ENCODE measurements at regions not wholly inside any gene's neighbourhood (a gene's known extent, or its start where the extent isn't known, plus 50 kb on each side); places are given as distances from the start of the nearest gene placed in this dataset.

DNA sequence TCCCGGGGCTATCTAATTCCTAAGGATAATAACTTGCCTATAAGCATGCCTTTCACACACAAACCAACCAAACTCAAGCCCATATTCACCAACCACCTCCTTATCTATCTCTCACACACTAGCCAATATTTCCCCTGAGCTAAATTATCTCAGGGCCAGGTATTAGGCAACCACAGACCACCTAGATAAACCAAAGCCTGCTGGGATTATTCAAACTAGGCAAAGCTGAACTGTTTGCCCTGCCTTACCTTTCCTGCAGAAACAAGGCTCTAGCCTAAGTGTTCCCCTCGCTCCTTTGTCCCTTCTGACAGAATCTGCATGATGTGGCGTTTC lies 114.7 kb upstream of the EEA1 start (continued):
- TF ChIP-seq CREB1 (CRISPR knock-in tag; IDR thresholded peaks at IDR 0.05; ENCODE audit: low read depth) (no peak), ZNF331 (CRISPR knock-in tag; IDR thresholded peaks at IDR 0.05; ENCODE audit: low read depth) (no peak), NANOG (IDR thresholded peaks at IDR 0.05; ENCODE audit: borderline replicate concordance) (no peak), STAT1 (IDR thresholded peaks at IDR 0.05; ENCODE audit: unreplicated experiment) (no peak)
- TF ChIP-seq, protein P1, sequence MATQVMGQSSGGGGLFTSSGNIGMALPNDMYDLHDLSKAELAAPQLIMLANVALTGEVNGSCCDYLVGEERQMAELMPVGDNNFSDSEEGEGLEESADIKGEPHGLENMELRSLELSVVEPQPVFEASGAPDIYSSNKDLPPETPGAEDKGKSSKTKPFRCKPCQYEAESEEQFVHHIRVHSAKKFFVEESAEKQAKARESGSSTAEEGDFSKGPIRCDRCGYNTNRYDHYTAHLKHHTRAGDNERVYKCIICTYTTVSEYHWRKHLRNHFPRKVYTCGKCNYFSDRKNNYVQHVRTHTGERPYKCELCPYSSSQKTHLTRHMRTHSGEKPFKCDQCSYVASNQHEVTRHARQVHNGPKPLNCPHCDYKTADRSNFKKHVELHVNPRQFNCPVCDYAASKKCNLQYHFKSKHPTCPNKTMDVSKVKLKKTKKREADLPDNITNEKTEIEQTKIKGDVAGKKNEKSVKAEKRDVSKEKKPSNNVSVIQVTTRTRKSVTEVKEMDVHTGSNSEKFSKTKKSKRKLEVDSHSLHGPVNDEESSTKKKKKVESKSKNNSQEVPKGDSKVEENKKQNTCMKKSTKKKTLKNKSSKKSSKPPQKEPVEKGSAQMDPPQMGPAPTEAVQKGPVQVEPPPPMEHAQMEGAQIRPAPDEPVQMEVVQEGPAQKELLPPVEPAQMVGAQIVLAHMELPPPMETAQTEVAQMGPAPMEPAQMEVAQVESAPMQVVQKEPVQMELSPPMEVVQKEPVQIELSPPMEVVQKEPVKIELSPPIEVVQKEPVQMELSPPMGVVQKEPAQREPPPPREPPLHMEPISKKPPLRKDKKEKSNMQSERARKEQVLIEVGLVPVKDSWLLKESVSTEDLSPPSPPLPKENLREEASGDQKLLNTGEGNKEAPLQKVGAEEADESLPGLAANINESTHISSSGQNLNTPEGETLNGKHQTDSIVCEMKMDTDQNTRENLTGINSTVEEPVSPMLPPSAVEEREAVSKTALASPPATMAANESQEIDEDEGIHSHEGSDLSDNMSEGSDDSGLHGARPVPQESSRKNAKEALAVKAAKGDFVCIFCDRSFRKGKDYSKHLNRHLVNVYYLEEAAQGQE (IDR thresholded peaks at IDR 0.05; ENCODE audit: unreplicated experiment), result no peak

DNA sequence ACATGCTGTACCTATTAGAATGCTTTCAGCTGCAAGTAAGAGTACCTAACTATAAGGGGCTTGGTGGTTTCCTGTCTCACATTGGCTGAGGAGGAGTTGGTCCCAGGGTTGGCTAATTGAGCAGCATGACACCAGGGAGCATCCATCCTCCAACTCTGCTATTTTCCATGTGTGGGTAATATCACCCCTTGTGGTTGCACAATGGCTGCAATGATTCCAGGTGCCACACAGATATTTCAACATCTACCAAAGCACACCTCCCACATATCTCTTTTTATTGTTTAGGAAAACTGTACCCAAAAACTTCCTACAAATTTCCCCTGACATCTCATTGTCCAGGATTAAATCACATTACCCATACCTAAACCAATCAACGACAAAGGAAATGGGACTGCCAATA lies 118.0 kb upstream of the EEA1 start:
- H3F3A ChIP-seq (replicated peaks; ENCODE audit: low read depth), result no peaks in the 10 kb centered on the region
- H3K4me2 ChIP-seq, result no peak overlapping the region
- H3K4me3 Mint-ChIP-seq, result no peak overlapping the region
- no peak for ATAC-seq
- peaks cover 7% of the 10 kb centered on the region; the same call in 1 of the 2 replicates for H3K4me1 ChIP-seq (ENCODE audit: insufficient read depth)
- H3K9me2 ChIP-seq (ENCODE audit: insufficient read depth), result peaks cover 25% of the 10 kb centered on the region; the same call in 1 of the 2 replicates
- H3K4me3 ChIP-seq, result no peak overlapping the region
- H3K27me3 ChIP-seq (ENCODE audit: insufficient read depth), result no peaks in the 10 kb centered on the region
- H3K79me2 ChIP-seq (replicated peaks; ENCODE audit: insufficient read depth), result no peaks in the 10 kb centered on the region
- H4K20me1 ChIP-seq (replicated peaks; ENCODE audit: insufficient read depth), result no peaks in the 10 kb centered on the region
- TF ChIP-seq CREB1 (CRISPR knock-in tag; IDR thresholded peaks at IDR 0.05; ENCODE audit: low read depth) (no peak), EZH2 (IDR thresholded peaks at IDR 0.05; ENCODE audit: low read depth, unreplicated experiment) (no peak), ZNF331 (CRISPR knock-in tag; IDR thresholded peaks at IDR 0.05; ENCODE audit: low read depth) (no peak), STAT1 (IDR thresholded peaks at IDR 0.05; ENCODE audit: unreplicated experiment) (no peak), EZH2phosphoT487 (IDR thresholded peaks at IDR 0.05; ENCODE audit: unreplicated experiment) (no peak), JUNB (IDR thresholded peaks at IDR 0.05; ENCODE audit: unreplicated experiment) (no peak), NANOG (IDR thresholded peaks at IDR 0.05; ENCODE audit: borderline replicate concordance) (no peak), ZNF114 (CRISPR knock-in tag; IDR thresholded peaks at IDR 0.05) (no peak)
- TF ChIP-seq, protein P1 (IDR thresholded peaks at IDR 0.05; ENCODE audit: unreplicated experiment), result no peak
- TF ChIP-seq, protein P2, sequence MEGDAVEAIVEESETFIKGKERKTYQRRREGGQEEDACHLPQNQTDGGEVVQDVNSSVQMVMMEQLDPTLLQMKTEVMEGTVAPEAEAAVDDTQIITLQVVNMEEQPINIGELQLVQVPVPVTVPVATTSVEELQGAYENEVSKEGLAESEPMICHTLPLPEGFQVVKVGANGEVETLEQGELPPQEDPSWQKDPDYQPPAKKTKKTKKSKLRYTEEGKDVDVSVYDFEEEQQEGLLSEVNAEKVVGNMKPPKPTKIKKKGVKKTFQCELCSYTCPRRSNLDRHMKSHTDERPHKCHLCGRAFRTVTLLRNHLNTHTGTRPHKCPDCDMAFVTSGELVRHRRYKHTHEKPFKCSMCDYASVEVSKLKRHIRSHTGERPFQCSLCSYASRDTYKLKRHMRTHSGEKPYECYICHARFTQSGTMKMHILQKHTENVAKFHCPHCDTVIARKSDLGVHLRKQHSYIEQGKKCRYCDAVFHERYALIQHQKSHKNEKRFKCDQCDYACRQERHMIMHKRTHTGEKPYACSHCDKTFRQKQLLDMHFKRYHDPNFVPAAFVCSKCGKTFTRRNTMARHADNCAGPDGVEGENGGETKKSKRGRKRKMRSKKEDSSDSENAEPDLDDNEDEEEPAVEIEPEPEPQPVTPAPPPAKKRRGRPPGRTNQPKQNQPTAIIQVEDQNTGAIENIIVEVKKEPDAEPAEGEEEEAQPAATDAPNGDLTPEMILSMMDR (conservative IDR thresholded peaks at IDR 0.05; ENCODE audit: low read depth in 2 of 2), result no peak
- peaks cover 3% of the 10 kb centered on the region for H3K27me3 Mint-ChIP-seq (ENCODE audit: insufficient read depth, low read depth, poor library complexity)
- H3K9me3 Mint-ChIP-seq, result 0 out of 3 replicates have a peak, but pooled peaks cover 2% of the 10 kb centered on the region
- peaks cover 6% of the 10 kb centered on the region for H3K4me1 Mint-ChIP-seq
- no peak overlapping the region for H3K27ac ChIP-seq (ENCODE audit: low read depth)
- no peak for DNase-seq (ENCODE audit: low spot score)
- no peak overlapping the region for H2AFZ ChIP-seq
- no peaks in the 10 kb centered on the region for H3K36me3 Mint-ChIP-seq (ENCODE audit: low read depth)
- H3K27ac Mint-ChIP-seq, result no peak overlapping the region
- H3K36me3 ChIP-seq (ENCODE audit: insufficient read depth), result no peaks in the 10 kb centered on the region; the same call in 1 of the 2 replicates
